Gastroesophageal sphincter (tissue), 4 donors: ENCODE measurements at regions not wholly inside any gene's neighbourhood (a gene's known extent, or its start where the extent isn't known, plus 50 kb on each side); places are given as distances from the start of the nearest gene placed in this dataset.

ENCODE experiments used
- ATAC-seq: fragments of 150-250 bp; one replicate; pipeline ENCODE4 v1.9.1; 2016; ENCODE audit warnings: mild to moderate bottlenecking, moderate library complexity
- H3K27ac ChIP-seq, 4 donors: fragments of 200-600 bp; sonication (generic) in 3 of 4; 1 replicate in 3 of 4; 2 replicates in 1 of 4; pipeline ENCODE4 v1.5.1; 2016 to 2019
- H3K27me3 ChIP-seq: fragments of 200-600 bp; sonication (generic); one replicate; pipeline ENCODE4 v1.5.1; 2019
- H3K36me3 ChIP-seq, 2 donors: fragments of 200-600 bp; sonication (generic); one replicate each; pipeline ENCODE4 v1.5.1; 2019; ENCODE audit warnings: control low read depth in 1 of 2
- H3K4me1 ChIP-seq, 3 donors: fragments of 200-600 bp; sonication (generic); 1 replicate in 2 of 3; 2 replicates in 1 of 3; pipeline ENCODE4 v1.5.1; 2016 to 2019; ENCODE audit warnings: control low read depth in 2 of 3
- H3K4me3 ChIP-seq, 2 donors: fragments of 200-600 bp; sonication (generic); one replicate each; pipeline ENCODE4 v1.5.1; 2019; ENCODE audit warnings: mild to moderate bottlenecking in 1 of 2, moderate library complexity in 1 of 2
- H3K9me3 ChIP-seq, 3 donors: fragments of 200-600 bp; sonication (generic); one replicate each; pipeline ENCODE4 v1.5.1; 2017 to 2019; ENCODE audit warnings: control low read depth in 2 of 3
- EP300 ChIP-seq: sonication (generic); formaldehyde crosslinking; IDR thresholded peaks from one replicate; pipeline ENCODE4 v1.6.1; 2017; ENCODE audit warnings: antibody characterized with exemption, mild to moderate bottlenecking
- POLR2A ChIP-seq, 2 donors: fragments of 450-650 bp; IDR thresholded peaks; one replicate each; pipeline ENCODE4 v1.6.1; 2017; ENCODE audit warnings: antibody characterized with exemption in 2 of 2, mild to moderate bottlenecking in 2 of 2, moderate library complexity in 1 of 2
- POLR2AphosphoS5 ChIP-seq: sonication (generic); formaldehyde crosslinking; IDR thresholded peaks from one replicate; pipeline ENCODE4 v1.6.1; 2017; ENCODE audit warnings: antibody characterized with exemption
- WGBS, 2 donors: methylation state at CpG; one replicate each; pipeline ENCODE4 v1.1.5; 2018; ENCODE audit warnings: low coverage in 1 of 2; 5-methylcytosine and 5-hydroxymethylcytosine counted together
- TF ChIP-seq, protein P1 (sequence below), 4 experiments: fragments of 200-600 bp in 2 of 4; fragments of 450-650 bp in 2 of 4; sonication (generic) in 1 of 4; IDR thresholded peaks; one replicate each; pipeline ENCODE4 v1.5.1; 2017 to 2019; ENCODE audit warnings: antibody characterized with exemption in 4 of 4, mild to moderate bottlenecking in 2 of 4, moderate library complexity in 2 of 4

DNA sequence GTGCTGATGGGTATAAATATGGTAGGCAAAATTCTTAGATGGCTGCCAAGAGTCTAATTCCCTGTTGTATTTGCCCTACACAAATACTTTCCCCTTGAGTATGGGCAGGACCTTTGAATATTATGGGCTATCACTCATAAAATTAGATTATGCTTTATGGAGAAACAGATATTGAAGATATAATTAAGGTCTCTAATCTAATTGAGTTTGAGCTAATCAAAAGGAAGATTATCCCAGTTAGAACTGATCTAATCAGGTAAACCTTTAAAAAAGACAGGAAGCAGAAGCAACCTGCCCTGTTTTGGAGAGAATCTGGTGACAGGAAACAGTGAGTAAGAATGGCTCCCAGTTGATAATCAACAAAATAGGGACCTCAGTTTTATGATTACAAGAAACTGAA lies 609.0 kb upstream of the PRMT6 start:
- H3K36me3 ChIP-seq, result no peaks in the 10 kb centered on the region
- no peaks in the 10 kb centered on the region for H3K27me3 ChIP-seq
- TF ChIP-seq POLR2AphosphoS5 (no peak), EP300 (no peak)
- no peak for ATAC-seq
- H3K4me3 ChIP-seq, result no peak overlapping the region
- H3K9me3 ChIP-seq, result no peaks in the 10 kb centered on the region
- H3K27ac ChIP-seq, result no peak overlapping the region
- no peaks in the 10 kb centered on the region for H3K4me1 ChIP-seq

DNA sequence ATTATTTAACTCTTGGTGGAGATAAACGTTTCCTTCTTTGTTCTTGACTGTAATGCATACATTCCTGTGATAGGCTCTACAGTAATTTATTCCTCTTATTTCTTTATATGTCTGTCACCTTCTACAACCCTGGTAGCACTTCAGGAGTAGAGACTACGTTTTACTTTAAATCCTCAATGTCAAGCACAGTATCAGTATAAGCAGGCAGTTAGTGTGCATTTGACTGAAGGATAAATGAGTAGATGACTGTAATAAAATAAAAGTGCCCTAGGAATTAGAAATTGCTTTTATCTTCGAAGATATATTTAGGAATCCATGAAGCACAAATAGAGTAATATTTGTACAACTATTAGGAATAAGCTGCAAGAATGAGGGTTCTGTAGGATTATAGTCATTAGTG lies 599.6 kb upstream of the PRMT6 start:
- Histone ChIP-seq H3K4me1 (no peaks in the 10 kb centered on the region), H3K27me3 (no peaks in the 10 kb centered on the region), H3K27ac (no peak overlapping the region), H3K36me3 (no peaks in the 10 kb centered on the region), H3K4me3 (no peak overlapping the region), H3K9me3 (no peaks in the 10 kb centered on the region)
- no peak for ATAC-seq
- WGBS, 2 donors, result 23 to 34% methylated on average over 3 of the region's 3 CpGs
- TF ChIP-seq POLR2A (IDR thresholded peaks at IDR 0.05) (no peak), EP300 (no peak), POLR2AphosphoS5 (no peak)
- TF ChIP-seq, protein P1, sequence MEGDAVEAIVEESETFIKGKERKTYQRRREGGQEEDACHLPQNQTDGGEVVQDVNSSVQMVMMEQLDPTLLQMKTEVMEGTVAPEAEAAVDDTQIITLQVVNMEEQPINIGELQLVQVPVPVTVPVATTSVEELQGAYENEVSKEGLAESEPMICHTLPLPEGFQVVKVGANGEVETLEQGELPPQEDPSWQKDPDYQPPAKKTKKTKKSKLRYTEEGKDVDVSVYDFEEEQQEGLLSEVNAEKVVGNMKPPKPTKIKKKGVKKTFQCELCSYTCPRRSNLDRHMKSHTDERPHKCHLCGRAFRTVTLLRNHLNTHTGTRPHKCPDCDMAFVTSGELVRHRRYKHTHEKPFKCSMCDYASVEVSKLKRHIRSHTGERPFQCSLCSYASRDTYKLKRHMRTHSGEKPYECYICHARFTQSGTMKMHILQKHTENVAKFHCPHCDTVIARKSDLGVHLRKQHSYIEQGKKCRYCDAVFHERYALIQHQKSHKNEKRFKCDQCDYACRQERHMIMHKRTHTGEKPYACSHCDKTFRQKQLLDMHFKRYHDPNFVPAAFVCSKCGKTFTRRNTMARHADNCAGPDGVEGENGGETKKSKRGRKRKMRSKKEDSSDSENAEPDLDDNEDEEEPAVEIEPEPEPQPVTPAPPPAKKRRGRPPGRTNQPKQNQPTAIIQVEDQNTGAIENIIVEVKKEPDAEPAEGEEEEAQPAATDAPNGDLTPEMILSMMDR (IDR thresholded peaks at IDR 0.05), result no peak

DNA sequence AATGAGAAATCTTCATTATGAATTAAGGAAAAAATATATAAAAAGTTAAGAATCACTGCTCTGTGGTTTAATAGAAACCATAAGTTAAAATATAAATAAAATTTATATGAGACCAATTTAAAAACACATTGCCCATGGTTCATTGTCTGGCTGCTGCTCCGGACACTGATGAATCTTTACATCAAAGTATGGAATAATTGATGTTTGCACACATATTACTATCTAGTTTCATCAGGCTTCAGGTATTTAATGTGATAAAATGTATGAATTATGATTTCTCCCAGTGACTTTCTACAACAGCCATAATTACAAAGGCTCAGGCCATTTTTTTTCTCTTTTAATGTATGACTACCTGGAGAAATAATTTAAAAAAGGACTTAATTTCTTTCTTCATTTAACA lies 599.1 kb upstream of the PRMT6 start:
- Histone ChIP-seq H3K27me3 (no peaks in the 10 kb centered on the region), H3K9me3 (no peaks in the 10 kb centered on the region), H3K4me3 (no peak overlapping the region), H3K27ac (no peak overlapping the region), H3K36me3 (no peaks in the 10 kb centered on the region), H3K4me1 (no peaks in the 10 kb centered on the region)
- TF ChIP-seq POLR2AphosphoS5 (no peak), EP300 (no peak), POLR2A (IDR thresholded peaks at IDR 0.05) (no peak)
- TF ChIP-seq, protein P1 (IDR thresholded peaks at IDR 0.05), result no peak
- no peak for ATAC-seq
- 75 to 100% methylated on average over 1 of the region's 1 CpG for WGBS, 2 donors

DNA sequence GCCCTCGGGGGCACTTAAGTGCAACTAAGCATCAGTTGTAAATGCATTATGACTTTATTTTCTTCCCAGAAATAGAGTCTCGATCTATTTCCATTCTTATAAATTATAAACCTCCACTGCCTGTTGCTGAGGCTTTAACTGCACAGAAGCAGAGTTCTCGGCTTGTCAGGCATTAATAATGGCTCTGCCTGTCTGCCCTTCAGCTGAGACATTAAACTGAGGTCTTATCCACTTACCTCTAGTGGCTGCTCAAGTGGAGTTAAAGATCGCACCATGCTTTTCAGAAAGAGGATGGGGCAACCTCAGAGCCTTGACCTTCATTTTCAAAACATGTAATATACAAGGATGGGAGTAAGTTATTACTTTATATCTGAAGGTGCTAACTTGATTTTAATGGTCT lies 597.6 kb upstream of the PRMT6 start:
- ATAC-seq, result no peak
- Histone ChIP-seq H3K9me3 (no peaks in the 10 kb centered on the region), H3K36me3 (no peaks in the 10 kb centered on the region), H3K27me3 (no peaks in the 10 kb centered on the region), H3K4me3 (no peak overlapping the region), H3K4me1 (no peaks in the 10 kb centered on the region), H3K27ac (no peak overlapping the region)
- TF ChIP-seq, protein P1 (IDR thresholded peaks at IDR 0.05), result no peak
- TF ChIP-seq POLR2AphosphoS5 (no peak), EP300 (no peak), POLR2A (IDR thresholded peaks at IDR 0.05) (no peak)
- 70 to 78% methylated on average over 4 of the region's 4 CpGs for WGBS, 2 donors

DNA sequence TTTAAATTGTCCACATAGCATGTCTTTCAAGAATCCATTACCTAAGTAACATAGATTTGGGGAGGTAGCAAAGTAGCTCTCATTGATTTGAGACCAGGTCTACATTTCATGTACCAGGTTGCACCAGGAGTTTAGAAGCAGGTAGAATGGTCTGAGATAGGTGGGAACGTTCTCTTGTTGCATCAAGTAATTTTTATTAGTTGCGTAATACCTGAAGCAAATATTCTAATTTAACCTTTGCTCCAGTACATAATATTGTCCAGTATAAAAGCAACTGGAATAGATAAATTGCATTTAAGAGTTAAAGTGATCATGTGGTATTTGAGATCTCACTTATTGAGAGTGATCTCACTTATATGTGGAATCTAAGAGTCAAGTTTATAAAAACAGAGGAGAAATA lies 597.1 kb upstream of the PRMT6 start:
- no peaks in the 10 kb centered on the region for H3K9me3 ChIP-seq
- TF ChIP-seq EP300 (no peak), POLR2AphosphoS5 (no peak), POLR2A (IDR thresholded peaks at IDR 0.05) (no peak)
- TF ChIP-seq, protein P1 (IDR thresholded peaks at IDR 0.05), result no peak
- no peak overlapping the region for H3K27ac ChIP-seq
- 83 to 86% methylated on average over 2 of the region's 2 CpGs for WGBS, 2 donors
- H3K4me3 ChIP-seq, result no peak overlapping the region
- no peak for ATAC-seq
- no peaks in the 10 kb centered on the region for H3K4me1 ChIP-seq
- no peaks in the 10 kb centered on the region for H3K27me3 ChIP-seq
- H3K36me3 ChIP-seq, result no peaks in the 10 kb centered on the region

DNA sequence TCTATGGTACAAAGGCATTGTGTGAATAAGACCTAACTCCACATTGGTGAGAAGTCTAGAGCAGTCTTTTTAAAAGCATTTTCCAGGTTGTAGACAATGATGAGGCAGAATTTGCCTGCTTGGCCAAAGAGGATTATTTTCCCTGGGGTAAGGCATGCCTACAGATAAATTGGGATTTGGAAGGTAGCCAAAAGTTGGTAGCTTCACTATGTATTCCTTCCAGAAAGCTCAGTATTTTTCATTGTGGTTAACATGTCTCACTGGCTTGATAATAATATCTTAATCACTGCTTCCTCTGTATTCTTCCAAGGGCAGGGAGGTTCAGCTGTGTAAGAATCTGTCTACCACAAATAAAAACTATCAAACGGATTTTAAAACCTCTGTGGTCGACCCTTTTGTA lies 590.8 kb upstream of the PRMT6 start:
- H3K27ac ChIP-seq, result no peak overlapping the region
- no peaks in the 10 kb centered on the region for H3K36me3 ChIP-seq
- H3K4me3 ChIP-seq, result no peak overlapping the region
- no peaks in the 10 kb centered on the region for H3K4me1 ChIP-seq
- no peak for TF ChIP-seq POLR2A (IDR thresholded peaks at IDR 0.05)
- no peak for TF ChIP-seq EP300
- TF ChIP-seq, protein P1 (IDR thresholded peaks at IDR 0.05), result no peak
- no peak for TF ChIP-seq POLR2AphosphoS5
- peaks cover 0 to 16% (median 0%) of the 10 kb centered on the region in 3 donors for H3K9me3 ChIP-seq
- 67 to 91% methylated on average over 2 of the region's 2 CpGs for WGBS, 2 donors
- H3K27me3 ChIP-seq, result no peaks in the 10 kb centered on the region
- ATAC-seq, result no peak
